Keratinocyte (primary cell): ENCODE measurements at regions not wholly inside any gene's neighbourhood (a gene's known extent, or its start where the extent isn't known, plus 50 kb on each side); places are given as distances from the start of the nearest gene placed in this dataset.

Experiments
- EZH2 ChIP-seq: IDR thresholded peaks from one replicate; pipeline ENCODE4 v1.6.1; 2012; ENCODE audit warnings: inconsistent platforms, mild to moderate bottlenecking, low read length, moderate library complexity
- TF ChIP-seq, protein P1 (sequence below), 3 experiments: IDR thresholded peaks in 1 of 3; conservative IDR thresholded peaks in 1 of 3; optimal IDR thresholded peaks in 1 of 3; 2 replicates in 2 of 3; 3 replicates in 1 of 3; pipeline versions ENCODE3 to v1.5.1; 2011; ENCODE audit warnings: low read length in 3 of 3, mild to moderate bottlenecking in 3 of 3, moderate library complexity in 2 of 3, control low read depth in 1 of 3, inconsistent platforms in 1 of 3; ENCODE audit not compliant: insufficient read depth in 2 of 3; ENCODE audit errors: extremely low read depth in 1 of 3

- TF ChIP-seq, protein P1, sequence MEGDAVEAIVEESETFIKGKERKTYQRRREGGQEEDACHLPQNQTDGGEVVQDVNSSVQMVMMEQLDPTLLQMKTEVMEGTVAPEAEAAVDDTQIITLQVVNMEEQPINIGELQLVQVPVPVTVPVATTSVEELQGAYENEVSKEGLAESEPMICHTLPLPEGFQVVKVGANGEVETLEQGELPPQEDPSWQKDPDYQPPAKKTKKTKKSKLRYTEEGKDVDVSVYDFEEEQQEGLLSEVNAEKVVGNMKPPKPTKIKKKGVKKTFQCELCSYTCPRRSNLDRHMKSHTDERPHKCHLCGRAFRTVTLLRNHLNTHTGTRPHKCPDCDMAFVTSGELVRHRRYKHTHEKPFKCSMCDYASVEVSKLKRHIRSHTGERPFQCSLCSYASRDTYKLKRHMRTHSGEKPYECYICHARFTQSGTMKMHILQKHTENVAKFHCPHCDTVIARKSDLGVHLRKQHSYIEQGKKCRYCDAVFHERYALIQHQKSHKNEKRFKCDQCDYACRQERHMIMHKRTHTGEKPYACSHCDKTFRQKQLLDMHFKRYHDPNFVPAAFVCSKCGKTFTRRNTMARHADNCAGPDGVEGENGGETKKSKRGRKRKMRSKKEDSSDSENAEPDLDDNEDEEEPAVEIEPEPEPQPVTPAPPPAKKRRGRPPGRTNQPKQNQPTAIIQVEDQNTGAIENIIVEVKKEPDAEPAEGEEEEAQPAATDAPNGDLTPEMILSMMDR (optimal IDR thresholded peaks at IDR 0.05 in 1 of 3, IDR thresholded peaks at IDR 0.05 in 1 of 3, conservative IDR thresholded peaks at IDR 0.05 in 1 of 3; ENCODE audit: extremely low read depth in 1 of 3, insufficient read depth in 2 of 3, low read length in 3 of 3): no peak
- no peak for TF ChIP-seq EZH2
These were observed 121.9 kb downstream of the CRYAA start for GRCh38 chr21:43290421-43291346.
